Vagina (tissue), 2 donors: ENCODE measurements at regions not wholly inside any gene's neighbourhood (a gene's known extent, or its start where the extent isn't known, plus 50 kb on each side); places are given as distances from the start of the nearest gene placed in this dataset.

Source experiments
- DNase-seq, 2 donors: peaks; one replicate each; pipeline ENCODE4 v3.0.0-alpha.2; 2017; ENCODE audit errors: extremely low spot score in 2 of 2
- H3K27ac ChIP-seq: fragments of 200-600 bp; sonication (generic); one replicate; pipeline ENCODE4 v1.5.1; 2019
- H3K27me3 ChIP-seq: fragments of 200-600 bp; sonication (generic); one replicate; pipeline ENCODE4 v1.5.1; 2019
- H3K36me3 ChIP-seq, 2 donors: fragments of 200-600 bp; sonication (generic); one replicate each; pipeline ENCODE4 v1.5.1; 2017 to 2019
- H3K4me1 ChIP-seq: fragments of 200-600 bp; sonication (generic); one replicate; pipeline ENCODE4 v1.5.1; 2019
- H3K4me3 ChIP-seq, 2 donors: fragments of 200-600 bp; sonication (generic); 1 replicate in 1 of 2; 2 replicates in 1 of 2; pipeline ENCODE4 v1.5.1; 2016 to 2019
- H3K9me3 ChIP-seq: fragments of 200-600 bp; sonication (generic); one replicate; pipeline ENCODE4 v1.5.1; 2019
- POLR2A ChIP-seq, 2 donors: fragments of 450-650 bp; IDR thresholded peaks; one replicate each; pipeline ENCODE4 v1.6.1; 2017; ENCODE audit warnings: antibody characterized with exemption in 2 of 2, mild to moderate bottlenecking in 2 of 2, moderate library complexity in 2 of 2
- POLR2AphosphoS5 ChIP-seq, 2 donors: sonication (generic); formaldehyde crosslinking; IDR thresholded peaks; one replicate each; pipeline ENCODE4 v1.9.0; 2017; ENCODE audit warnings: antibody characterized with exemption in 2 of 2, mild to moderate bottlenecking in 2 of 2, low read depth in 1 of 2; ENCODE audit not compliant: insufficient read depth in 1 of 2
- intact Hi-C: fragments of 100-400 bp; cut with DNase I; formaldehyde crosslinking; loops from one replicate; pipeline ENCODE4 v1.15.1; 2023
- TF ChIP-seq, protein P1 (sequence below), 3 experiments: fragments of 450-650 bp in 2 of 3; fragments of 200-600 bp in 1 of 3; sonication (generic) in 1 of 3; IDR thresholded peaks; one replicate each; pipeline ENCODE4 v1.5.1; 2017 to 2019; ENCODE audit warnings: antibody characterized with exemption in 3 of 3, mild to moderate bottlenecking in 2 of 3, moderate library complexity in 2 of 3

DNA sequence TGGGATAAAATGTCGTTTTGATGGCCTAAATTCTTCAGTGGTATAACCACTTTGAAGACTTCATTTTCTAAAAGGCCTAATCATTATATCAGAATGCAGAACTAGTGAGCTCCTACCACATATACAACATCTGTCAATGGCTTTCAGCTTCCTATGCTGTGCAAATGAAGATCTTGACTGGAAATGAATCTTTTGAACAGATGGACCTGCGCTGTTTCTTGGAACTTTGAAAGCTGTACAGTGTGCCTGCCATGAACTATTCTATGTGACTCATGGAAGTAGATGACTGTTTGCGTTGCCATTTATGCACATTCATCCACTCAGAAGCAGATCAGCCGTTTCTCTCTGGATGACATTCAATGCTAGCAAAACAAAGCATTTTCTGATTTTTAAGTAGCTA, 542.2 kb upstream of the USP15 start:
- TF ChIP-seq, protein P1, sequence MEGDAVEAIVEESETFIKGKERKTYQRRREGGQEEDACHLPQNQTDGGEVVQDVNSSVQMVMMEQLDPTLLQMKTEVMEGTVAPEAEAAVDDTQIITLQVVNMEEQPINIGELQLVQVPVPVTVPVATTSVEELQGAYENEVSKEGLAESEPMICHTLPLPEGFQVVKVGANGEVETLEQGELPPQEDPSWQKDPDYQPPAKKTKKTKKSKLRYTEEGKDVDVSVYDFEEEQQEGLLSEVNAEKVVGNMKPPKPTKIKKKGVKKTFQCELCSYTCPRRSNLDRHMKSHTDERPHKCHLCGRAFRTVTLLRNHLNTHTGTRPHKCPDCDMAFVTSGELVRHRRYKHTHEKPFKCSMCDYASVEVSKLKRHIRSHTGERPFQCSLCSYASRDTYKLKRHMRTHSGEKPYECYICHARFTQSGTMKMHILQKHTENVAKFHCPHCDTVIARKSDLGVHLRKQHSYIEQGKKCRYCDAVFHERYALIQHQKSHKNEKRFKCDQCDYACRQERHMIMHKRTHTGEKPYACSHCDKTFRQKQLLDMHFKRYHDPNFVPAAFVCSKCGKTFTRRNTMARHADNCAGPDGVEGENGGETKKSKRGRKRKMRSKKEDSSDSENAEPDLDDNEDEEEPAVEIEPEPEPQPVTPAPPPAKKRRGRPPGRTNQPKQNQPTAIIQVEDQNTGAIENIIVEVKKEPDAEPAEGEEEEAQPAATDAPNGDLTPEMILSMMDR (IDR thresholded peaks at IDR 0.05), result no peak
- TF ChIP-seq POLR2AphosphoS5 (IDR thresholded peaks at IDR 0.05; ENCODE audit: insufficient read depth in 1 of 2, low read depth in 1 of 2) (no peak), POLR2A (IDR thresholded peaks at IDR 0.05) (no peak)
- intact Hi-C loops, result no loop called here

GRCh38 chr12:61739925-61740324, 520.3 kb upstream of the USP15 start:
- no peak overlapping the region for H3K4me3 ChIP-seq
- no peaks in the 10 kb centered on the region for H3K27me3 ChIP-seq
- H3K9me3 ChIP-seq, result no peaks in the 10 kb centered on the region
- H3K27ac ChIP-seq, result no peak overlapping the region
- intact Hi-C loops, result no loop called here
- H3K36me3 ChIP-seq, result no peaks in the 10 kb centered on the region
- no peak for DNase-seq
- no peak for TF ChIP-seq POLR2AphosphoS5 (IDR thresholded peaks at IDR 0.05; ENCODE audit: insufficient read depth in 1 of 2, low read depth in 1 of 2)
- TF ChIP-seq, protein P1 (IDR thresholded peaks at IDR 0.05), result no peak
- TF ChIP-seq POLR2A (IDR thresholded peaks at IDR 0.05), result no peak
- H3K4me1 ChIP-seq, result no peaks in the 10 kb centered on the region

More for the DNA sequence above, 542.2 kb upstream of the USP15 start:
- Histone ChIP-seq H3K27me3 (no peaks in the 10 kb centered on the region), H3K27ac (no peak overlapping the region), H3K4me3 (no peak overlapping the region), H3K4me1 (no peaks in the 10 kb centered on the region), H3K9me3 (no peaks in the 10 kb centered on the region), H3K36me3 (no peaks in the 10 kb centered on the region)
- DNase-seq, result no peak

DNA sequence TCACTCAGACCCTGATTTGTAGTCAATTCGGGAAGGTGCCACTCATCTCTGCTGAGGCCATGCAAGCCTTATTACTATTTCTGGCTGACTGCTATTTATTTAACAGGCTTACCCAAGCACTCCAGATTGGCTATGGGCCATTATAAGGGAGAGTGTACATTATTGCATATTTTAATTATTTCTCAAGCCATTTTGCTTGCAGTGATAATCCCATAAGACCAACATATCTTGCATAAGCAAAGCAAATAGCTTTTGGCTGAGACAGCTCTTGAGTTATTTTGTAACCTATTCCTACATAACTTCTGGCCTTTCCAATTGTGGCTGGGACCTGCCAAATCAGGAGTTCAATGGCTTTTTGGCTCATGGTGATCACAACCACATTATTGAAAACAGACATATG, 509.6 kb upstream of the USP15 start:
- Histone ChIP-seq H3K4me1 (no peaks in the 10 kb centered on the region), H3K9me3 (no peaks in the 10 kb centered on the region), H3K27me3 (no peaks in the 10 kb centered on the region), H3K27ac (no peak overlapping the region), H3K4me3 (no peak overlapping the region), H3K36me3 (no peaks in the 10 kb centered on the region)
- no peak for DNase-seq
- intact Hi-C loops, result no loop called here
- TF ChIP-seq, protein P1 (IDR thresholded peaks at IDR 0.05), result no peak
- no peak for TF ChIP-seq POLR2A (IDR thresholded peaks at IDR 0.05)
- no peak for TF ChIP-seq POLR2AphosphoS5 (IDR thresholded peaks at IDR 0.05; ENCODE audit: insufficient read depth in 1 of 2, low read depth in 1 of 2)

DNA sequence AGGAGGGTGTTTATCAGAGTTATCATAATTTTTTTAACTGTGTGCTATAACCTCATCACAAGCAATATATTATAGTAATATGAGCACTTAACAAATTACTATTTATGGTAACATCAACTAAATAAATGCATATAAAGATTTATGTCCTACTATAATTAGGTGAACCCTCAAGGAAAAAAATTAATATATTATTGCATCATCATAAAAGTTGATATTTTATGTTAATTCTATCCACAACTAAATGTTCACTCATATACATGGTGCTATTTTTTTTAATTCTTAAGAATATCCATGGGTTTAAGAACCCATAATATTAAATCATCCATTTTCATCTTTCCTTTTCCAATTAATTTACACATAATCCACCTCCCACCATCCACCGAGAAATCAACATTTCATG, 506.0 kb upstream of the USP15 start:
- TF ChIP-seq POLR2AphosphoS5 (IDR thresholded peaks at IDR 0.05; ENCODE audit: insufficient read depth in 1 of 2, low read depth in 1 of 2) (no peak), POLR2A (IDR thresholded peaks at IDR 0.05) (no peak)
- TF ChIP-seq, protein P1 (IDR thresholded peaks at IDR 0.05), result no peak
- Histone ChIP-seq H3K27me3 (no peaks in the 10 kb centered on the region), H3K27ac (no peak overlapping the region), H3K4me3 (no peak overlapping the region), H3K9me3 (no peaks in the 10 kb centered on the region), H3K4me1 (no peaks in the 10 kb centered on the region), H3K36me3 (no peaks in the 10 kb centered on the region)
- intact Hi-C loops, result no loop called here
- DNase-seq, result no peak

DNA sequence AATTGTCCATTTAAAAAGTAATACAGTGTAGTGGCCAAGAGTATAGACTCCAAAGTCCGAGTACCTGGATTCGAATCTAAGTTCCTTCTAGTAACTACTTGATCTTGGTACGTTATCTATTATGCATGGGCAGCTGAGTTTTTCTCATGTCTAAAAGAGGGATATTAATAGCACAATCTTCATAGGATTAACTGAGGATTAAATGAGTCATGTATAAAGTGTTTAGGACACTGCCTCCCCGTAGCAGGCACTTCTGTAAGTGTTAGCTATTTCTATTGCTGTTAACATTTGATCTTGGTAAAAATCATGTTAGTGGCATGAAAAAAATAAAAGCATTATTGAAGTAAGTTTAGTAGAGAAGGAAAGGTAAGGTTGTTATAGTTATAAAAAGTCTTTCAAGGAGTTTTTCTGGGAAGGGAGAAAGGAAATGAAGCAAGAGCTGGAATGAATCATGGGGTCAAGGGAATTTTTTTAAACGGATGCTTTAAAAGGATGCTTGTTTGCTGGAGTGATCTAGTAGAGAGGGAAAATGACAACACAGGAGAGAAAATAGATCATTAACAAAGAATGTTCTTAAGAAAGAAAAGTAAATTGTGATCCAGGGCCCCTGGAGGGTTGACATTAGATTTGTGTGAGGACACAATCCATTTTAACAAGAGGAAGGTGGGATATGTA, 502.2 kb upstream of the USP15 start:
- H3K27me3 ChIP-seq, result no peaks in the 10 kb centered on the region
- TF ChIP-seq POLR2A (IDR thresholded peaks at IDR 0.05) (no peak), POLR2AphosphoS5 (IDR thresholded peaks at IDR 0.05; ENCODE audit: insufficient read depth in 1 of 2, low read depth in 1 of 2) (no peak)
- TF ChIP-seq, protein P1 (IDR thresholded peaks at IDR 0.05), result no peak
- no peak for DNase-seq
- no peaks in the 10 kb centered on the region for H3K4me1 ChIP-seq
- no peaks in the 10 kb centered on the region for H3K36me3 ChIP-seq
- intact Hi-C loops, result no loop called here
- H3K4me3 ChIP-seq, result no peak overlapping the region
- H3K9me3 ChIP-seq, result no peaks in the 10 kb centered on the region
- H3K27ac ChIP-seq, result no peak overlapping the region
